Dedifferentiated amniotic fluid mesenchymal stem cell (primary cell): ENCODE measurements at regions not wholly inside any gene's neighbourhood (a gene's known extent, or its start where the extent isn't known, plus 50 kb on each side); places are given as distances from the start of the nearest gene placed in this dataset.

Experiments used
- DNase-seq: peaks from one replicate; pipeline ENCODE4 v3.0.0-alpha.2; 2016; ENCODE audit errors: extremely low spot score

DNA sequence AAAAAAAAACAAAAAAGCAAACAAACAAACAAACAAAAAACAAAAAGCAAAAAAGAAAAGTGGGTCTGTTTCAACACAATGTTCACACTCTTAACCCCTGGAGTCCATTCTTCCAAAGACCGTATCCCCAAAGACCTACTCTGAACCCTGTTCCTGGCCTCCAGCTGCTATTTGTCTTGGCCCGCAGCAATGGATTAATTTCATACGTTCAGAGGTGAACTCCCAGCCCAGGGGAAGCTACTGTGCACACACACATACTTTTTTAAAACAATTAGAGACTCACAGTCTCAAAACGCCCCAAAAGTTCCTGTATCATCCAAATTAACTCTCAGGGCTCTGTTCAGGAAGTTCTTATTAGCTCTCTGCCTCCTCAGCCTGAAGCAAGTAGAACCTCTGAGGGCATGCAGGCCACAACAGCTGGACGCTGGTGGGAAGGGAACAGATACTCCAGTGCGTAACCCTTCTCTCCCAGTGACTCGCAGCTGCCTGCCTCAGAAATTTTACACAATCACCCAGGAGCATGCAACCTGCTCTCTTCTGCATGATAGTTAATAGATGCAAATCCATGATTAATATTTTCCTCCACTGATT lies 395.4 kb downstream of the RRAGC start:
- no peak for DNase-seq

DNA sequence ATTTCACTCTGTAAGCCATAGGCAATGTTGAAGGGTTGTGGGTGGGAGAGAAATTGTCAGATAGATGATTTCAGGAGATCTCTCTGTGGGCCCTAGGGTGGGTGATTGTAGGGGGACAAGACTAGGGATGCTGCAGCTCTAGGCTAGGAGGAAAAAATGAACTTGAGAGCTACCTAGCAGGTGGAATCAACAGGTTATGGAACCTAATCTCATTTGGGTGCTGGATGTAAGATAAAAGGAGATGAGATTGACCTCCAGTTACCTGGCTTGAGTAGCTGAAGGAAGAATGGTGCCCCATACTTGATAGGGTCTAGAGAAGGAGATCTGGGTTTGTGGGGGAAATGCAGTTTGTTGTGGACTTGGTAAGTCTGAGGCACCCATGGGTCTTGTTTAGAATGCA lies 396.5 kb downstream of the RRAGC start:
- no peak for DNase-seq

DNA sequence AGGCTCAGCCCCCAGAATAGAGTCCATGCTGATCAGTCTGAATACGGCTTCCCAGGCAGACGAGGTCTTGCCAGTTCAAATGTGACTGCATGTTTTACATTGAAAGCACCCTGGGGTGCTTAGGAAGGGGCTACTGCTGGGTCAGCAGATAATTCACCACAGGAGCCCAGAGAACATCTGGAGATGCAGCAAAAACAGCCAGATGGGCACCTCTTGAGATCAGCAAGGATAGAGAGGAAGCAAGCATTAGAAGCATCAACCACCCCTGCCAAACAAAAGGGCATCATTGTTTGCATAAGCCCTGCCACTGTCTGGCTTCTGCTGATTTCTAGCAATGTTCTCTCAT lies 403.1 kb downstream of the RRAGC start:
- DNase-seq = no peak

DNA sequence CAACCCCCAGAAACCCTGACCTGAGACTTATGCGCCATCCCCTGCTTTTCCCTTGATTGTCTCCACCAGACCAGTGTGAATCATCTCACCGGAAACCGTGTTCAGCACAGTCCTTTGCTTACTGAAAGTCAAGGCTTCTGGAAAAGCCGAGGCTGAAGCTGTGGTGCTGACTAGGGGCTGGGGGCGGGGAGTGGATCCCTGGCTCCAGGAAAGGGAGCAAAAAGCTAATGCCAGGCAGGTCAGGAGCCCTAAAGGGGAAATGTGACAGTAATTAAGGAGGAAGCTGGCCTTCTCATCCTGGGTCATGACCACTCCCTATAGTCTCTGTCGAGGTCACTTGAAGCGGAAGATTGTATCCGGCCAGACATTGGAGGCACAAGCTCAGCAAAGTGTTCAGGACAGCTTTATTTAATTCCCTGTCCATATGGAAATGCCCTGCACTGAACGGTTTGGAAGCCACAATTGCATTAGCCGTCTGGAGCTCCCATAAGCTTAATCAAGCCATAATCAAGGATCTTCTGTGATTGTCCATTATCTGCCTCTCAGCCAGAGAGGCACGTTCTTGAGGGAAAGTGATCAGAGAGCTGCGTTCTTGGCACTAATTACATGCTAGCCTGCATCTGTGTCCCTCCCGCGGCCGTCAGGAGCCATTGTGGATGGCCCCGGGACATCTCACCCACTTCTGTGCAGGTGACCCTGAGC lies 403.6 kb downstream of the RRAGC start:
- DNase-seq = no peak

DNA sequence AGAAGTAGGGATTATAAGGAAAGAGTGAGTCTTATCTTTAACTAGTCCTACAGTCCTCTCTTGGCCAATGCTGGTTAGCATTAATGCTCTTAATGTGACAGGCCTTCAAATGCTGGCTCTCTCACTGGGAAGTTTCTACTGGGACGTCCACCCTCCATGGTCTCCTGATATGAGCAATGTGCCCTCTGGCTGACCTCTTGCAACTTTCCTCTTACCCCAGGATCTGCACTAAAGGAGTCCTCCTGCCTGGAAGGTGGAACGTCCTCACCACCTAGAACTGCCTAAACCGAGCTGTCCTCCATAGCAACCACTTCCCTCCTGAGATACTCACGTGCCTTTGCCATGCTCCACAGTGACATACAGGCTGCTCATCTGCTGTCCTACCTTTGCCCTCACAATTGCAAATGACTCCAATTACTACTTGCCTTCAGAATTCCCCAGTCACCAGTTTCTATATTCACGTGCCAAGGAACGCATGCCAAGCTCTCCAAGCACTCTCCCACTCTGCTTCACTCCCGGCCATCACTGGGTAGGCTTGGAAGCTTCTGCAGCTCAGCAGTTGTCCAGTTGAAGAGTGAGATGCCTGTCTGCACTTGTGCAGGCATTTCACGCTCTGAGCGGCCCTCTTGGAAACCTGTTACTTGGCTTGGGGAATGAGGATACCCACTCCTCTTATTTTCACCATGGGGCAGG lies 404.7 kb downstream of the RRAGC start:
- DNase-seq = no peak

DNA sequence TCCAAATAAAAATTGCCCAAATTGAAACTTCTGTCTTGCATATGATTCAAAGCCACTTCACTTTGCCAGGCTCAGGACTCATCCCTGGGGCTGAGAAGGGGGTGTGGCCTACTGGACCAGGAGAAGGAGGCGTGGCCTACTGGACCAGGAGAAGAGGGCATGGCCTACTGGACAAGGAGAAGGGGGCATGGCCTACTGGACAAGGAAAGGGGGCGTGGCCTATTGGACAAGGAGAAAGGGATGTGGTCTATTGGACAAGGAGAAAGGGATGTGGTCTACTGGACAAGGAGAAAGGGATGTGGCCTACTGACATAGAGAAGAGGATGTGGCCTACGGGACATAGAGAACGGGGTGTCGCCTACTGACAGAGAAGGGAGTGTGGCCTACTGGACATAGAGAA lies 405.3 kb downstream of the RRAGC start:
- DNase-seq = no peak

DNA sequence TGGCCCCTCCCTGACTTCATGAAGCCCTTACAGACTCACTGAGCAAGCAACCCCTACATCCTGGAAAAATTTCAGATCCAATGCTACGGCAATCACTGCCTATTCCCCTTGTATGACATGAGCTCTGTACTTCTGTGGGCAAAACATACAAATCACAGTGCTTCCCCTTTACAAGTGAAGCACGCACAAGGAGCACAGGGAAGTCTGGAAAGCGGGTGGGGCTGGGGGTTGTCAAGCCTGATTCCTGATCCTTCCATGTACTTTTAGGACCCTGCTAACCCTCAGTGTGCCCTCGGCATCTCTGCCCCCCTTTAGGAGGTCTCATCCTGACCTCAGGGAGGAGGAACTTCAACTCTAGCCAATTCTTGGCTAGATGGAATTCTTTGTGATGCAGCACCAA lies 405.7 kb upstream of the POU3F1 start:
- no peak for DNase-seq

DNA sequence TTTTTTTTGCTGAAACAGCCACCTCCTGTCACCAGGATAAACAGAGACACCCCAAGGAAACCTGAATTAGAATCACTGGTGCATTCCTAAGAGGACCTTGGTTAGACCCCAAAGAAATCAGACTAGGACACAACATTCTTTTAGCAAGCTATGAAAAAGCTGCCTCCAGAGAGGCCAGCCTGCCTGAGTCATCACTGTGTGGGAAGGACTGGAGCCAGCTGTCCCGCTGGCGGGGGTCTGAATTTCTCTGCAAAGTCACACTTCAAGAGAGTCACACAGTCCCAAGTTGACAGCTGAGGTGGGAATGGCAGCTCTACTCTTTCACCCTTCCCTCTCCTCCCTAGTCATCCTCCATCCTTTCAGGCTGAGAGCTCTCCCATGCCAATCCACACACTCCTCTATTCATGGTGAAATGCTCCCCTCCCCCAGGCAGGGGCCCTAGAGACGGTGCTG lies 405.0 kb upstream of the POU3F1 start:
- no peak for DNase-seq

DNA sequence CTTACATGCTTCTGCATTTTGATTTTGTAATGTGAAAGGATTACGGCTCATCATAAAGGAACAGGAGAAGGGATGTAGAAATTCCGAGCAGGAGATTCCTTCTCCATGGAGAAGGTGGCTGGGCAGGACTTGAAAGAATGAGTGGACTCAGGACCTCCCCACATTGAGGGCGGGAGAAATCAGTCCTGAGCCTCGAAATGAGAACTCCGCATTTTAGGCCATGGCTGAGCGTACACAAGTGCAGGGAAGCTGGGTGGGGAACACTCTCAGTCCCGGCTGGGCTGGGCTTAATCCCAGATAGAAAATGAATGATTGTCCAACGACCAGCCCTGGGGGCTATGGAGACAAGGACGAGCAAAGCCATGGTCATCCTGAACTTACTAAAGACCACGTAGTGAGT lies 402.3 kb upstream of the POU3F1 start:
- no peak for DNase-seq

DNA sequence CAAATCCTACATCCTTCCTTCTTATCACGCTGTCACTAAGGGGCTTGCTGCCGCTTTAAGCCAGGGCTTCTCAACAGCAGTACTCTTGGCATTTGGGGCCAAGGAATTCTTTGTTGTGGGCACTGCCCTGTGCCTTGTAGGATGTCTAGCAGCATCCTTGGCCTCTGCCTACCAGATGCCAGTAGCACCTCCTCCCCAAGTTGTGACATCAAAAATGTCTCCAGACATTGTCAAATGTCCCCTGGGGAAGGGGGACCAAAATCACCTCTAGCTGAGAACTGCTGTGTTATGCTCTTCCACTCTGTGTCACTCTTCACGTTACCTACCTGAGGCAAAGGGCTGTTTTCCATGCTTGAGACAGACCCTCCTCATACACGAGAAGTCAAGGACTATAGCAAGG lies 400.3 kb upstream of the POU3F1 start:
- DNase-seq = no peak

DNA sequence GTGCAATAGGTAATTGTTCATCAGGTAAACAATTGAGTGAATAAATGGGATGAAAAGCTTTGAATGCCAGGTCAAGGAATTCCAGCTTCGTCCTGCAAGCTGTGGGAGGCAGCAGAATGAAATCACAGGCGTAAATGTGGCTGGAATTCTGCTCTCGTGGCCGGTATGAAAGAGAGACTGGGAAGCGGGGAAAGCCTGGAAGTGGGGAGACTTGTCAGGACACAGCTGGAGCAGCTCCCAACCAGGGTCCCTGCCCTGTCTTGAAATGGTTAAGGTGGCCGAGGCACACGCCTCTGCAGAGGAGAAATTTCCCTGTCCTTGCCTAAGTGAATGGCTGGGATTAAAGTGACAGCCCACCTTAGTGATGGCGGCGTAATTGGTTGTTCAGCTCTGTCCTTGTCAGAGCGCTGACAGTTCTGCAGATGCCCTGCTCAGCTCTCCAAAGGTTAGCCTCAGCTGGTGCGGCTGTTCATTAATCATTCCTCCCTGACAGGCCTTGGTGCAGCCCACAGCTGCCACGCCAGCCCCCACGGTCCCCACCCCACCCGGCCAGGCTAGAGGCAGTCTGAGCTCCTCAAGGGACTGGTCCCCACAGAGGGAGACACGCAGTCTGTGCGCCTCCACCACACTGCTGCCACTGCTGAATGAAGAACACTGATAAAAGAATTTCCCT lies 398.3 kb upstream of the POU3F1 start:
- DNase-seq = no peak

DNA sequence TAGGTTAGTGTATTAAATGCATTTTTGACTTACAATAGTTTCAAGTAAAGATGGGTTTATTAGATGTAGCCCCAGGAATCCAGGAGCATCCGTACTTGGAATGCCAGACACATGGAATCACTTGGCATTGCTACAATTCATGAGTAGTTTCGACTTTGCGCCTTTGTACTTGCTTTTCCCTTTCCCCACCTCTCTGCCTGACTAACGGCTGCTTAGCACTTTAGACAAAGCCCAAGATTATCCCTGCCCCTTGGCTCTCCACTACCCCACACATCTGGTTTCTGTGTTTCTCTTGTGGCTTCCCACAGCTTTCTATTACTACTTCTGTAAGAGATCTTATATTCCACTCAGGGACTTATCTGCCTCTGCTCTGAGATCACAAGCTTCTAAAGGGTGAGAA lies 397.7 kb upstream of the POU3F1 start:
- DNase-seq = no peak

DNA sequence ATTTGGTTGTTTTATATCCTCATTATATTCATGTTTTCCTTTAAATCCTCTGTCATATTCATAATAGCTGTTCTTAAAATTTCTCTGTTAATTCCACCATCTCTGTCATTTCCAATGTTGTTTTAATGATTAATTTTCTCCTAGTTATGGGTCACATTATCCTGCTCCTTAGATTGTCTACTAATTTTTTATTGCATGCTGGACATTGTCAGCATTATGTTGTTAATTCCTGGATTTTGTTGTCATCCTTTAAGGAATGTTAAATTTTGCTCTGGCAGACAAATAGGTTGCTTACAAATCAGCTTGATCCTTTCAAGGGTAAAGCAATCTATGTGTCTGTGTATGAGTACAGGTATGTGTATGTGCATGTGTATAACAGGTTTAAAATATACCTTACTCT lies 393.8 kb upstream of the POU3F1 start:
- DNase-seq = no peak

DNA sequence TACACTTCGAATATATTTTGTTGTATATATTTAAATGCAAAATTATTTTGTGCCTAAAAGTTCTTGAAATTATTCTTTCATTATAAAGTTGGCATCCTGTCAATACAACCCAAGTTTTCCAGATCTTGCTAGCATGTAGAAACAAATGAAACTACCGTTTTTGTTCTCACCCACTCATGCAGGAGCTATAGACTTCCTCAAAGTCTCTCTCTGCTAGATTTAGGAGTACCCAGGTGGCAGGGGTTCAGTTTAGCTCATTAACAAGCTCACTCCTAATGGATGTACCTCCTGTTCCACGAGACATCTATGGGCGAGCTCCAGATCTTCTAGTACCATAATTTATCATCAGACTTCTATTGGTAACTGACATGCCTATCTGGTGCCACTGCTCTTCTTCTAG lies 390.2 kb upstream of the POU3F1 start:
- DNase-seq = no peak

DNA sequence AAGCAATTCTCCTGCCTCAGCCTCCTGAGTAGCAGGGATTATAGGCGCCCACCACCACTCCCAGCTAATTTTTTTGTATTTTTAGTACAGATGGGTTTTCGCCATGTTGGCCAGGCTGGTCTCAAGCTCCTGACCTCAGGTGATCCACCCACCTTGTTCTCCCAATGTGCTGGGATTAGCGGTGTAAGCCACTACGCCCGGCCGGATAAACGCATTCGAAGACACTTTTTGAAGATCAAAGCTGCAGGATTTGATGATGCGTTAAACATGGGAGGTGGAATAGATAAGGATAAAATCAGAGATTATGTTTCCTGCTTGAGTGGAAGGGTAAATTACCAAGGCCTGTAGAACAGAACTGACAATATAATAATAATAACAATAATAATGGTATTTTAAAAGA lies 389.4 kb upstream of the POU3F1 start:
- no peak for DNase-seq

DNA sequence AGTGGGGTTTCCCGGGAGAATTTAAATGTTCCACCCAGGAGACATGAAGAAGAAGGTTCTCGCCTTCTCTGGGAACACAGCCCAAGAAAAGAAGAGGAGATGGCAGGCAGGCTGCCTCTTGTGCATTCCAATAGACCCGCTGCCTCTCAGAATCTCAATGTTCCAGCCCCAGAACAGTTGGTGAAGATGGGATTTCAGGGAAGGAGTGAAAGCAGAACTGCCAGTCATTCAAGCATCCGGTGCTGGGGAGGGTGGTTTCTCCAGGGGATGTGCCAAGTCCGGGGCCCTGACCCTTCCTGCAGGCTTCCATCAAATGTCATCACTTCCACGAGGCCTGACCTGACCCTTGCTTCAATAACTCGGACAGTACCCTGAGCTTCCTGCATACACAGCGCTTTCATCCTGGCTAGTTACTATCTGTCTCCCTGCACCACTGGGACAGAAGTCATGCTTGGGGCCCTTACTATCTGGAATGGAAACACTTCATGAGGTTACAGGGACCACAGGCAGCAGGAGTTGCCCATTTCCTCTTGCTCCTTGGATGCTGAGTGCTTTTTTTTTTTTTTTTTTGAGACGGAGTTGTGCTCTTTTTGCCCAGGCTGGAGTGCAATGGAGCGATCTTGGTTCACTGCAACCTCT lies 386.6 kb upstream of the POU3F1 start:
- no peak for DNase-seq

DNA sequence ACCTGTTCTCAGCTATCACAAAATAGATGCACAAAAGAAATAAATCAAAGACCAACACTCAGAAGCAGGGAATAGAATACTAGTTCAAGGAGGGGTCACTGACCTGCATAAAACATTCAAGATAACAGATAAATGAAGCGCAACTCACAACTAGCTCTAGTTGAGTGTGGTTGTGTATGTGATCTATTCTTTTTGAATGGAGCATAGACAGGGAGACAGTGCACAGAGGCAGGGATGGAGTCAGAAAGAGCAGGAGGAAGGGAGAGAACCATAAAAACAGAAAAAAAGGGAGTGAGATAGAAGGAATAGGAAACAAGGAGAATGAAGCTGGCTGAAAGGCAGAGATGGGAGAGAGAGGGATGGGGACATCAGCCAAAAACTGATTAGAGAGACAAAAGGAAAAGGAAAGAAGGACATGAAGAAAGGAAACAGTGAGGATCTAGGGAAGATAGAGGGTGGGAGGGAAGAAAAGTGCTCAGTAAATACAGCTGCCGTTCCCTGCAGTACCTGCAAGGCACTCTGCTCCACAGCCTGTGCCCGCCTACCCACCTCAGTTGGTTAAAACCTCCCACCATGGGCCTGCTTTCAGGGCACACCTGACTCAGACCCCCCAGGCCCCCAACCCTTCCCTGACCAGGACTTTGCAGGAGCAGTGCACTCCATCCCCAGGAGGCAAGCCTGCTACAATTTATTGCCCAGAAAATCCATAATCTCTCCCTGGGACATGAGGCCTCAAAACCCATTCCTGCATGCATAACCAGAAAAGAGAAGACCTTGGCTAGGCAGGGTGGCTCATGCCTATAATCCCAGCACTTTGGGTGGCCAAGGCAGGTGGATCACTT lies 385.2 kb upstream of the POU3F1 start:
- no peak for DNase-seq

DNA sequence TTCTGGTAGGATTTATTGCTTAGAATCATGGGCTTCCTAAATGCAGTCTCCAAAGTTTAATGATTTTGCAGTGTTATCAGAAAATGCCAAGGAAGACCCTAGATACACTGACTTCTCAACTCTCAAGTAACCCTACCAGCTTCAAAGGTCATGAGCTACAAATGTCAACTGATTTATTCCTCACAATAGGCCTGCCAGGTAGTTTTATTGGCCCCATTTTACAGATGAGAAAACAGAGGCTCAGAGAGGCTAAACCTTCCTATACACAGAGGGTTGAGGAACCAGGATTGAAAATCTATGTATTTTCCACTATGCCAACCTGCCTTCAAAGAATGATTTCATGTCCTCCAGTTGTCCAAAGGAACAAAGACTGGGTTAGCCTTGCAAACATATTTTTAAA lies 384.4 kb upstream of the POU3F1 start:
- no peak for DNase-seq

DNA sequence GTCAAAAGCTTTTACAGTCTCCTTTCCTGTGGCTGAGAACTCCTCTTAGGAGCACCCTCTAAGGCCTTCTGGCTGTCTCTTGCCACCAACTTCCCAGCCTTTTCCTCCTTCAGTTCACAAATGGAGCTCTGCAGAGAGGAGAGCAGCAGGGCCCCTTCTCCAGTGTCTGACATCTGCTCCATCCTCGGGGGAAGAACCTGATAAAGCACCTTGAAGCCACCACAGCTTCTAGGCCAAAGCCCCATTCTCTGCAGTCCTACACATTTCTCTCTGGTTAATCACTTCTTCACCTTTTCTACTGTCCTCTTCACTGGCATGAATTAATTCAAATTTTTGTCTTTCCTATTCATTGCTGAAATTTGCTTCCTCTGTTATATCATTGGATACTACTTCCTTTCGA lies 378.1 kb upstream of the POU3F1 start:
- DNase-seq = no peak

DNA sequence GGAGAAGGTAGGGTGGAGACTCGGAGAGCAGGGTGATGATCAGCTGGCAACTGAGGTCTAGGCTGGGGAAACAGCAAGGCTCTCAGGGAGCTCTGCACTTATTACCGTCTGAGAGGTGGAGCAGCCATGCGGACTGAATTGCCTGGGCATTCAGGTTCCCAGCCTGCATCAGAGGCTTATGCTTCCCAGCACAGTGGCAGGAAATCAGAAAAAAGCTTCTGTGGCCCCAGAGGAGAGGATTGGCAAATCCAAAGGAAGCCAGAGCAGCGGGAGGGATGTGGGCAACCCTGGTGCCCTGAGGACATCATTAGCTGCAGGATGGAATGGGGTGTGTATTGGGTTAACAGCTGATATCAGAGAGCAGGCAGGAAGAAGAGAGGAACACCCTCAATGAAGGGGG lies 374.1 kb upstream of the POU3F1 start:
- no peak for DNase-seq

DNA sequence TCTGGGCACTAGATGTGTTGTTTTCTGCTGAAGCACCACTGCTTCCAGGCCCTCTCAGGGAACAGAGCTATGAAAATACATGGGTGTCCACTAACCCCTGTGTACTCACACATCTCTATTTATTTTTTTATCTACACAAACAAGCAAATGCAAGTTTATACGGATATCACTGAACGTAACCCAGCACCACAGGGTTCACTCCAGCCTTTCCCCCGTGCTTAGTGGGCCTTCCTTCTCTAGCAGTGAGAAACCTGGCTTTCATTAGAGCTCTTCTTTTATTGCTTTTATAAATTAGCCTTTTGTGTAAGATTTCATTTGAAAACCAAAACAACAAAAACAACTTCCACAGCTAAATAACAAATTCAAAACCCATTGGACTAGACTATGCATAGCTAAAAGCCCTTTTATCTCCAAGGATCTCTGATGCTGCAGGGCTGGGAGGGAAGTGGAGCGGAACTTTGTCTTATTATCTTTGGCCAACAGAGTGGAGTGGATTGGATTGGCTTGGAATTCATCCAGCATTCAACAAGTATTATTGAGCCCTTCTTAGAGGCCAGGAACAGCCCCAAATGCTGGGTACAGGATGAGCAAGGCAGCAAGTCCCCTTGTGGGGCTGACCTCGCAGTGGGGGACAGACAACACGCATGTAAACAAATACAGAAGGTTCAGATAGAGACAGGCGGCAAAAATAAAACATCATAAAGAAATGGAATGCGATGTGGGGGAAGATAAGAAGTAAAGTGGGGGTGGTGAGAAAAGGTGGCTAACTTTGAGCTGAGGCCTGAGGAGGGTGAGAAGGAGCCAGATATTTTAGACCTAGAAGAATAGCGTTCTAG lies 371.8 kb upstream of the POU3F1 start:
- DNase-seq = no peak
